GM18519 (cell line): ENCODE measurements at regions not wholly inside any gene's neighbourhood (a gene's known extent, or its start where the extent isn't known, plus 50 kb on each side); places are given as distances from the start of the nearest gene placed in this dataset.

Experiments used
- ATAC-seq: cut with Tn5 transposase; IDR thresholded peaks from one replicate; pipeline ENCODE4 v1.9.1; 2021; ENCODE audit warnings: mild to moderate bottlenecking, moderate library complexity; ENCODE audit not compliant: unreplicated experiment, low FRiP score

- no peak for ATAC-seq
Measured at GRCh38 chr2:139854769-139855483, 1074.7 kb upstream of the NXPH2 start.

DNA sequence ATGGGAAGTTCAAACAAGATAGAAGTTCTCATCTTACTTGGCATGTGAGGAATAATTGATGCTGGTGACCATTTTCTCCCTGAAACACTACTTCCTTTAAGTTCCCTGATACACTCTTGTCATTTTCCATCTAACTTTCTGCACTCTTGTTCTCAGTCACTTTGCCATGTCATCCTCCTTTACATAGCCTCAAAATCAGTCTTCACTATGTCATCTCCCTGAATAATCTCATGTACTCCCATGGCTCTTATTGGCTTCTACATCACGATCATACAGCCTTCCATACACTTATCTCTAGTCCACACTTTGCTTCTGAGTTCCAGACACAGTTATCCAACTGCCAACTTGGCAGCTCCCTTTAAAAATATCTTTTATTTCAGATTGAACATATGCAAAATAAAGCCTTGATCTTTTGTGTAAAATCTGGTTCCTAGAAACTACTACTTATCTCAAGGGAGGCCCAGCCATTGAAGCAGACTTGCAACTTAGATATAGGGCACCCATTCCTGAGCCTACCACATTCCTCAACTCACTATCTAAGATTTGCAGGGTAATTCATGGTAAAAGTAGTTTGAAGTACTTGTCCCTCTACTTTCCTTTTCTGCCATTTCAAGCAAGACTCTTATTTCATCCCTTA, 1070.2 kb upstream of the NXPH2 start:
- no peak for ATAC-seq

GRCh38 chr2:139836769-139837168, 1056.6 kb upstream of the NXPH2 start:
- ATAC-seq: no peak

GRCh38 chr2:139835101-139835500, 1054.9 kb upstream of the NXPH2 start:
- ATAC-seq: no peak

- ATAC-seq: no peak
Measured at GRCh38 chr2:139828011-139828410, 1047.8 kb upstream of the NXPH2 start.

DNA sequence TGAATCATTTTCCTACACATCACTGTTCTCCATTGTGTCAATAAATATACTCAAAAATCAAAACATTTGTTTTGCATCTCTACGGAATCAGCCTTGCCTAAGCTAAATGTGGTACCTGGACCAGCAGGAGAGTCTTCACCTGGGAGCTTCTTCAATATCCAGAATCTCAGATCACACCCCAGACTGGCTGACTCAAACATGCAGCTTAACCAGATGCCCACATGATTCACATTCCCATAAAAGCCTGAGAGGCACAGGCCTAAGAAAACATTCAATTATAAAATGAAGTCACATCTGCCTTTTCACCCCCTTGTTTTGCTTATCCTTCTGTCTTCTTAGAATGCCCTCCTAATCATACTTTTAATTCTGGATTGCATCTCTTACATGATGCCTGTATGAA, 1045.5 kb upstream of the NXPH2 start:
- ATAC-seq: no peak

GRCh38 chr2:139819273-139819796, 1039.1 kb upstream of the NXPH2 start:
- no peak for ATAC-seq

DNA sequence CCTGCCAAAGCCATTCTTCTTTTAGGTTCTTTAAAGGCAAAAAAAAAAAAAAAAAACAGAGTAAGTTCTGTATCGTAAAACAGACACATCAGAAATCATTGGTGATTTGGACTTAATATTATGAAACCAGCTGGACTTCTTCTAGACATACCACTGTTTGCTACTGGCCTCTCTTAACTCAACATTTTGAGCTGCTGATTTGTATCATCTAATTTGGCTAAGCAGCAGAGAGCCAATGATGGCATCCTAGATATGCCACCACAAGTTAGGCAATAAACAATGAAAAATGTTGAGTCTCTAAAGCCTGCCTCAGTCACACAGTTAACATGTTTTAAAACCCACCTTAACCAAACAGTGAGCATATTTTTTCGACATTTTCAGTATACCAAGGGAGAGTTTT, 1034.3 kb upstream of the NXPH2 start:
- ATAC-seq: no peak

GRCh38 chr2:139813340-139813739, 1033.2 kb upstream of the NXPH2 start:
- ATAC-seq: no peak

DNA sequence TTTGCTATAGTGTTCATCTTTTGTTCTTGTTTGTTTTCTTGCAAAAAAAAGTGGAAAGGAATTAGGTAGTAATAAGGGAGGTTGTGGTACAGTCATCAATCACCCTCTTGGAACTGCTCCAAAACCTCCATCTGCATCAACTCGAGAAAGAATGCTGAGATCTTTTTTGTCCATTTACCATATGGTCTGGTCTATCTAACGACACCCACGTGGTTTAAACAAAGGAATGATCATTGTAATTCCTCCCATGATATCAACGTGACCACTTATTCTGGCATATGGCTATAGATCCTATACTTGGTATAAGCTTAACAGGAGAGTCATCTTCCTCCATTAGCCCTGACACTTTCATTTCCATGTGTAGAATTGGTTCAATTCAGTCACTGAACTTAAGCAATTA, 1025.3 kb upstream of the NXPH2 start:
- no peak for ATAC-seq

- no peak for ATAC-seq
Measured at GRCh38 chr2:139798391-139798790, 1018.2 kb upstream of the NXPH2 start.

DNA sequence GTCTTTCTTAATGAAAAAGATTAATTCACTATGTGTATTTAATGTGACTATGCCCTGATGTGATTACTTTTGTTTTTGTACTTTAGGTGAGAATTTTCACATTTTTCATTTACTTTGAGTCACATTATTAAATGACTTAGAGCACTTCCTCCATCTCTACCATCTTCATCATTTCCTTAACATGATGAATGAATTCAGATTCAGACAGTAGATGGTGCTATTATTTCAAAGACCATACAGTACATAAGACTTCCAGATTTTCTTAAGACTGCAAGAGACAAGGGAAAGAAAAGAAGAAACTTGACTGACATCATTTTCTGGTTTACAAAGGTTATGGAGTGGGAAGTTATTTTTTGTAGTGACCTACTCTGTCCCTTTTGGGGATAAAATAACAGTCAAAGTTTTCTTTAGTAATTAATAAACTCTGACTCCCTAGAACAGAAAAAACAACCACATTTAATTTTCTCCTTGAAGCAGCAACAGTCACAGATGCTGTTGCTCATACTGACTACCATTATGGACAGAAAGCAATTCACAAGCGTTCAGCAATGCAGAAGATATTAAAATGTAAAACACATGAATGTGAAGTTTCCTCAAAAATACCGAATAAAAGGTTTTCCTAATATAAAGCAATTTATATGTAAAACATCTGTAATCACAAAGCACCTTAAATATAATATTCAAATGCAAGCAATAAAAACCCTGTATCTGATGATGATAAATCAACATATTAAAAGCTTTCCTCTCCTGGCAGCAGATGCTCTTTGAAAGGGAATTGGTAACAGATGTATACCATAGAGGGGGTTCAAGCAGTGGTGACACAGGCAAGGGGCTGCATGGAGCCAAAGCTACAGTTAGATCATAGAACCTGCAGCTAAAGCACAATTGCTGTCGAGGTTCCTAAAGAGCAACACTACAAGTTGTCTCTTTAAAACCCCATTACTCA, 1010.9 kb upstream of the NXPH2 start:
- ATAC-seq: no peak

- ATAC-seq: no peak
Measured at GRCh38 chr2:139790136-139790535, 1009.9 kb upstream of the NXPH2 start.

DNA sequence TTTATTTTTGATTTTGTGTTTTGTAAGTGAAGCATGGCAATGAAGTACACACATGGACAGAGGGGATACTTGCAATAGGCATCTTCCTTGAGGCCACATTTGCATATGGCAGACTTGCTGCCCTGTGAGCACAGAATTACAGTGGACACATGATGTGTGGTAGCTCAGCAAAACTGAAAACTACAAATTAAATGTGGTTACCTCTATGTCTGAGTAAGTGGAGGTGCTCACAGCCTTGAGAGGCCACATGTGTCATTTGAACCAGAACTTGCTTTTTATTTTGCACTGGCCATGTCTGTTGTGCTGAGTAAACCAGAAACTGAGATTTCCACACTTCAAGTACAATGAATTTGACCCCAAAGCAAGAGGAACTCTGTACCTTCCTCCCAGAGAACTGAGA, 998.5 kb upstream of the NXPH2 start:
- no peak for ATAC-seq

DNA sequence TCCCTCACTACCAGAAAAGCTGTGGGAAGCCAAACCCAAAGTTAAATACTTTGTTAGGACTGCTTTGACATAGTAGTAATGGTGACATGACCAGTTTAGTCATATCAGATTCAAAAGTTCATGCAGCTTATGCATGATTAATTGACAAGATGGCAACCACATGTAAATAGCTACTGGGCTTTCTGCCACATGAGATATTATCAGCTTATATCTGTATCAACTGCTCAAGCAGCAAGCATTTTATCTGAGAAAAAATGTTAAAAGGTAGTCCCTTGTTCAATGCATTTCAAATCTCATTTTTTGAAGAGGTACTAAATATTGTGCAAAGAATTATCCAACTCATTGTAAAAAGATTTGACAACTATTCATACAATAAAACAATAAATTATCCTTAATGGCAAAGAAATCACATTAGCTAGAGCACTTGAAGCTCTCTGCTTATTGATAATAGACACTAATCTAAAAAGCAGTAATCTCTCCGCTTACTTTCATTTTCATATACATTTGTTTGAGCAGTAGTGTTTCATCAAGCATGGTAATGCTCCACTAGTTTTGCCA, 993.6 kb upstream of the NXPH2 start:
- ATAC-seq: no peak

DNA sequence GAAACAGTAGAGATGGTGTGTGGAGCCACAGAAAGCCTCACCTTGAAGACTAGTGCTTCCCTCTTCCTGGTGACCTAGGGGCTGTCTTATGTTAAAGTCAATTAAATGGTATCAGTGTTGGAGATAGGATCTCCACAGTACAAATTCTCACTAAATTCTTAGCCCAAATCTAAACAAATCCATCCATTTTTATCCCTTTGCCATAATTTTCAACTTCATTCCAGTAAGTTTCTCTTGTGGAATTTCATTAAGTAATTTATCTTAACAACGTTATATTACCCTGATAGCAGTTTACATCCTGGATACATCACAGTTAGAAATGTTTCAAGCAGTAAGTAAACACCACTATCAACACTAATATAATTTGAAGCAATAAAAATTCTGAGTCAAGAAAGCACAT, 989.4 kb upstream of the NXPH2 start:
- ATAC-seq: no peak

DNA sequence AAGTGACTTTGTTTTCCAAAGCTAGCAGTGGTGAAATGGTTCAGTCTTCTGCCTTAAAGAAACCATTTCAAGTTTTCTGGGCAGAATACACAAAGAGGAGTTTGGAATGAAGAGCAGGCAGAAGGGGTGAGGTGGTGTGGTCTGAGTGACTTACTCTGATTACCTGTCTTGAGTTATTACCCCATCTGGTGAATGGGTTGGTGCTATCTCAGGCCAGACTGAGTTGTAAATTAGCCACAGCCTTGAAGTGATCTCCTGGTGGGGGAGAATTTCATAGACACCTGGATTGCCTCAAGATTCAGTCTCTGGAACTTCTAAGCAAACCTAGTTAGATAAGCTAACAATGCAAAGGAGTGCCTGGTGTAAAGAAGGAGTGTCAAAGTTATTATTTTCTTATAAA, 983.5 kb upstream of the NXPH2 start:
- no peak for ATAC-seq

DNA sequence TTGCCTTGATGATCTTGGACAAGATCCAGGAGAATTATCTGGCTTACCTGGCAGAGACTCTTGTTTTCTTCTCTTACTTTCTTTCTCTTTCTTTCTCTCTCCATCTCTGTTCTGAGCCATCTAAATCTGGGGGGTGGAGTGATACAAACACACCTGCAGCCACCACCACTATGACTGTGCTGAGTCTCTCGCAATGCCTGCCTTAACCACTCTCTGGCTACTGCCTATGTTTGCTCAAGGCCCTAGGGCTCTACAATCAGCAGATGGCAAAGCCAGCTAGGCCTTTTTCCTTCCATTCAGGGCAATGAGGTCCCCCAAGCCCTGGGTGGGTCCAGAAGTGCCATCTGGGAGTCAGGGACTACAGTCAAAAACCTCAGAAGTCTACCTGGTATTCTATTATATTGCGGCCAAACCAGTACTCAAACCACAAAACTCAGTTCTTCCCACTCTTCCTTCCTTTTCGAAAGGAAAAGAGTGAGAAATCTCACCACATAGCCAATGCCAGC, 978.9 kb upstream of the NXPH2 start:
- ATAC-seq: no peak

DNA sequence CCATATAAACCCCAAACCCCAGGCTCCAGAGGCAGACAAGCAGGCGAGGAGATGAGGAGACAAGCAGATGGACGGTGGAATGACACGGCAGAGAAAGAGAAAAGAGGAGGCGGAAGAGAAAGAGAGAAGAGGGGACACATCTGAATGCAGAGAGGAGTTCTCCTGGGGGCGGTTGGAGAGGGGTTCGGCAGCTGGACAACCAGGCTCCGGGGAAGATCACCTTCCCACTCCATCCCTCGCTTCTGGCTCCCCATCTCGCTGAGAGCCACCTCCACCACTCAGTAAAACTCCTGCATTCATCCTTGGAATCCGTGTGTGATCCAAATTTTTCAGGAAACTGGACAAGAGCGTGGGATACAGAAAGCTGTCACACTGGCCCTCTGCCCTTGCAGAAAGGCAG, 966.7 kb upstream of the NXPH2 start:
- no peak for ATAC-seq

DNA sequence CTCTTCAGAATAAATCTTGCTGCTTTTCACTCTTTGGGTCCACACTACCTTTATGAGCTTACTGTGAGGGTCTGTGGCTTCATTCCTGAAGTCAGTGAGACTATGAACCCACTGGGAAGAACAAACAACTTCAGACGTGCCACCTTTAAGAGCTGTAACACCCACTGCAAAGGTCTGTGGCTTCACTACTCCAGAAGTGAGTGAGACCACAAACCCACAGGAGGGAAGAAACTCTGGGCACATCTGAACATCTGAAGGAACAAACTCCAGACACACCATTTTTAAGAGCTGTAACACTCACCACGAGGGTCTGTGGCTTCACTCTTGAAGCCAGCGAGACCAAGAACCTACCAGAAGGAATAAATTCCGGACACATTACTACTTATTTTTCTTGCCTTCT, 964.1 kb upstream of the NXPH2 start:
- ATAC-seq: no peak
